KG1 (cell line): ENCODE measurements at regions not wholly inside any gene's neighbourhood (a gene's known extent, or its start where the extent isn't known, plus 50 kb on each side); places are given as distances from the start of the nearest gene placed in this dataset.

Experiments used
- DNase-seq: peaks from one replicate; lab custom pipeline; 2025; lab: John Stamatoyannopoulos, UW

DNA sequence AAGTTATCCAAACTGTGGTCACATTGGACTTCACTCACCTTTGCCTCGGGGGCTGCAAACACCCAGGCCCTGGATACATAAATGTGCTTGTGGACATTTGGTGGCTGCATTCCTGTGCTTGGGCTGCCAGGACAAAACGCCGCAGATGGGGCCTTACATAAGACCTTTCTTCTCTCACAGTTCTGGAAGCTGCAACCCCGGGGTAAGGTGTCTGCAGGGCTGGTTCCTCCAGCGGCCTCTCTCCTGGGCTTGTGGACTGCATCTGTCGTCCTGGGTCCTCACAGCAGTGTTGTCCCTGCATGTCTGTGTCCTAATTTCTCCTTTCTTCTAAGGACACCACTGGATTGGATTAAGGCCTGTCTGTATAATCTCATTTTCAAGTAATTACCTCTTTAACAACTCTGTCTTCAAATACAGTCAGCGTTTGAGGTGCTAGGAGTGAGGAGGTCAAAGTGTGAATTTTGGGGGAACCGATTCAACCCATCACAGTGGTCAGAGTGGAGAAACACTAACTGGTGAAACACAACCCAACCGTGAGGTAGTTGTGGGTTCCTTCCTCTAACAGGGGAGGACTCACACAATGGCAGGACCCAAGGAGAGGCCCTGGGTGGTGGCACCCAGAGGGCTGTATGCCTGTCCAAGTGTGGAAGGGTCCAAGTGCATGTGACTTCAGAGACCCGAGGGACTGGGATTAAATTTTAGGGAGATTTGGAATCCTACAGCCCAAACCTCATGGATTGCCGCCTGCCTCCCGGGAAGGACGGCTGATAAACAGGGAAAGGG is 415.6 kb downstream of the IRX2 start:
- DNase-seq, result no peak

DNA sequence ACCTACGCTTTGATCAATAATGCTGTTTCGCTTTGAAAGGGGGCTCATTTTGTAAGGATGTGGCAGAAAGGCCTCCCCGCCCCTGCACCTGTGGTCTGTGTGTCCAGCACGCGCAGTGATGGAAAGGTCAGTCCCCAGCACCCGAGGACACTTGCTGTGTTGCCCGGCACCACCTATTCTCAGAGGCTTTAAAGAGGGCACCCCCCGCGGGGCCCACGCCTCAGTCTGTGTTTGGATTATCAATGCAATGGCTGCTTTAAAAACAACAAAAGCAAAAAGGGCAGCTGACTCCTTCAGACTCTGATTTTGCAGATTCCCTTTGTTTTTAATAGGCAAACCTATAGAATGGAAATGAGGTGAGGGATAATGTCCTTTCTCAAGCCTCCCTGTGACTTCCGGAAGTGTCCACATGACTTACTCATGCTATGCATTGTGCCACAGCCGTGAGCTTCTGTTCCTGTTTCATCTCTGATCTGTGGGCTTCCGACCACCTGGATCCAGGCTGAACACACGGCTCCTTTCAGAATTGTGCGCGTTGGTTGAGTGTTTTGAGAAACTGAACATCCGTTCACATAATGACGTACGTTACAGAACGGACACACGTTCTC is 416.2 kb downstream of the IRX2 start:
- no peak for DNase-seq

DNA sequence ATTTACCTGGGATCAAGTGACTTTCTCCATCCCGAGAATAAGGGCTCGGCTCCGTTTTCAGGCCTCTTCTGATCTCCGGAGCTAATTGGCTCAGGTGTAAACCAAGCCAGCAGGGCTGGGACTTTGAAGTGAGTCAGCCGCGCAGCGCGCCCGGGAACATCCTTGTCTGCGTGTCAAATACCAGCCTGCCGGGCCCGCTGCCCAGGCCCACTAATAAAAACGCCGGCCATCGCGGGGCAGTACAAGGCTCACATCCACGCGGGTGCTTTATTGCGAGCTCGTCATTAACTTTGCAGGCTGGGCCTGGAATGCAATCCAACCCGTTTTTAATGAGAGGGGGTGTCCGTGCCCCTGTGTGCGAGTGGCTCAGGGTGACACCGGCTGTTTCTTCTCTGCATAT is 416.8 kb downstream of the IRX2 start:
- DNase-seq, result no peak

DNA sequence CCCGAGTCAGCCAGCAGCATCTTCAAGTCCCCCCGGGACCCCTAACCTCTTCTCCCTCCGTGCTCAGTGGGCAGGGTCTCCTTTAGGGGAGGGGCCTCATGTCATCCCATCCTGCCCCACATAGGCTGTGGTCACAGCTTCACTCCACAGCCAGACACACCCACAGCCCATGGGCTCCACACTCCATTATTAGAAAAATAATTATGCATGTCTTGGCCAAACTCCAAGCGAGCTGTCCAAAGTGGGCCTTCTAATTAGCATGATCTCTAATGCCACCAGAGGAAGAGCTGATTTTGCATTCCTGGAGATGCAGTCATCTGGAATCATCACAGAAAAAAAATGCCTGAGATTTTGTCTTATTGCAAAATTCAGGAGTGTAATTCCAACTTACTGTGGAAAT is 418.2 kb downstream of the IRX2 start:
- no peak for DNase-seq

DNA sequence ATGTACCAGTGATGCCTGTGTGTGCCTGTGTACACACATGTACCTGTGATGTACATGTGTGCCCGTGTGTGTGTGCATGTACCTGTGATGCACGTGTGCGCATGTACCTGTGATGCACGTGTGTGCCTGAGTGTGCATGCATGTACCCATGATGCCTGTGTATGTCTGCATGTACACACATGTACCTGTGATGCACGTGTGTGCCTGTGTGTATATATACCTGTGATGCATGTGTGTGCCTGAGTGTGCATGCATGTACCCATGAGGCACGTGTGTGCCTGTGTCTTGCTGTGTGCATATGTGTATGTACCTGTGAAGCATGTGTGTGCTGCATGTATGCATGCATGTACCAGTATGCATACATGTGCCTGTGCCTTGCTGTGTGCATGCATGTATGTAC is 419.0 kb downstream of the IRX2 start:
- DNase-seq, result no peak

DNA sequence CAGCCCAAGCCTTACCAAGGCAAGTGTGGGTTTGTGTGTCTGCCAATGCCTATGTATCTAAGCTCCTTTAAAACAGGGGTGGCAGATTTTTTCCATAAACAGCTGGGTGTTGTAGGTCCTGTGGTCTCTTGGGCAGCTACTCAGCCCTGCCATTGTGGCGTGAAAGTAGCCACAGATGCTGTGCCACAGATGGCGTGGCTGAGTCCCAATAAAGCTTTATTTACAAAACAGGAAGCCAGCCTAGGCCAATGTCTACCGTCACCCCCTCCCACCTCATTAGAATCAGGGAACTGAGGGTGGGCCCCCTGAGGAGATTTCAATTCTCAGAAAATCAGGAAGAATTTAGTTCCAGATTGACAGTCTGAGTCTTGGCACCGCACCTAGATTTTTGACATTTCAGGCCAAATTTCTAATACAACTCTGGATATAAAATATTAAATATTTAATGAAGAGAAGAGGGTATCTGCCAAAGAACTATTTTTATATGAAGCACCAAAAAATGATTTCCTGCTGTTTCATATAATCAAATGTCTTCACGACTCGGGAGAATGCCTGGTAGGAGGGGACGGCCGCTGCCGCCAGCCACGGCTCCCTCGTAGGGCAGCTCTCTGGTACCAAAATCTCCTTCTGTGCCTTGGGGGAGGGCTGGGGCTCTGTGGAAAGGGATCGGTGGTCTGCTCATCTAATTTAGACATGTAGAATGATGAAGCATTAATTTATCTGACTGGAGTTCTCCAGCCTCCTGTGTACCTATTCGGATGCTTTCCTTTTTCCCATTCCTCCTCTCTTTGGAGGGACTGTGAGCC is 420.9 kb downstream of the IRX2 start:
- no peak for DNase-seq

DNA sequence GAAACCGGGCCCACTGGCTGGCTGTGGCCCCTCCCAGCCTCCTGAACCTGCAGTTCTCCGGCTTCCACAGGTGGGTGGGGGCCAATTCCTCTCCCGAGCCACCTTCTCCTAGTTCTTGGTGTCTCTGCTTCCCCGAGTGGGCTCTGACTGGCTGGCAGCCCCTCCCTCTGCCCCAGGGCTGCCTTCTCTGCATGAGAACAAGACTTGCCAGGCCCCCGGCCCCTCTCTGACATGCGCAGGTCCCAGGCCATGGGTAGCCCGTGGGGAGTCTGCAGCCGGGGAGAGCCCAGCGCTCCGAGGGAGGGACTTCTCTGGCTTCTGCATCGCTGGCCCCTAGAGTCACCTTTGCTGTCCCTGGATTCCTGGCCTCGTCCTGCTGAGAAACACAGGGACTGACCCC is 421.7 kb downstream of the IRX2 start:
- no peak for DNase-seq

DNA sequence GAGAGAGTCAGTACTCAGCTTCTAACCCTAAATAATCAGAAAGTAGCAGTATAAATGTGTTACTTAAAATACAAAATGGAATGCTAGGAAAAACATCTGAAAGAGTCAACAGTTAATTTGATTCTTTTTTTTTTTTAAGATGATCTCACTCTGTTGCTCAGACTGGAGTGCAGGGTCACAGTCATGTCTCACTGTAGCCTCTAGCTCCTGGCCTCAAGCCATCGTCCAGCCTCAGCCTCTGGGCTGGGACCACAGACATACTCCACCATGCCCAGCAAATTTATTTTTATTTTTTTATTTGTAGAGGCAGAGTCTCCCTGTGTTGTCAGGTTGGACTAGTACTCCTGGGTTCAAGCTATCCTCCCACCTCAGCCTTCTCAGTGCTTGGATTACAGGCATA is 424.9 kb downstream of the IRX2 start:
- no peak for DNase-seq

DNA sequence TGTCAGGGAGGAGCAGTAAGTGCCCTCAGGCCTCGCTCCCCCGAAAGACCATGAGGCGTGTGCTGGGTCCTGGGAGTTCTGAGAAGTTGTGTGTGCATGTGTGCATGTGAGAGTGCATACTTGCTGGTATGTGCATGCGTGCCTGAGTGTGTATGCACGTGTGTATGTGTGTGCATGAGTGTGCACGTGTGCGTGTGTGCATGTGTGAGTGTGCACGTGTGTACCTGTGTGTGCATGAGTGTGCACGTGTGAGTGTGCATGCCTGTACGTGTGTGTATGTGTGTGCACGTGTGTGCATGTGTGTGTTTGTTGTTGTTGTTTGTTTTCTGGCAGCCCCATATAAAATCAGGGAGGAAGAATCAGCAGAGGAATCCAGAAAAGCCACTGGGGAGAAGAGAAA is 426.7 kb downstream of the IRX2 start:
- no peak for DNase-seq

DNA sequence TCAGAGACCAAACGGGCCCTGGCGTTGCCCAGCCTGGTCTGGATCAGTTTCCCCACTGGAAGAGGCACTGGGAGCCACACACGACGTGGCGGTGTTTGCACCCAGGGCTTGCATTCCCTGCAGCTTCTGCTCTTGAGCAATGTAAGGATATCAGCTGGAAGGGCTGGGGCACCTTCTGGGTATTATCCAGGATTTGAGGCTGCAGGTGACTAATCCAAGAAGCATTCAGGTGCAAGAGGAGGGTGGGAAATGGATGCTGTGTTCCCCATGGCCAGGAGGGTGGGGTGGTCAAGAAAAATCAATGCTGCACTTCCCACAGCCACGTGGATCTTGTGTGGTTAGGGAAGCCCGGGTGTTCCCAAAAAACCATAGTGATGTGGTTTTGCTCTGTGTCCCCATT is 430.9 kb downstream of the IRX2 start:
- DNase-seq, result no peak

DNA sequence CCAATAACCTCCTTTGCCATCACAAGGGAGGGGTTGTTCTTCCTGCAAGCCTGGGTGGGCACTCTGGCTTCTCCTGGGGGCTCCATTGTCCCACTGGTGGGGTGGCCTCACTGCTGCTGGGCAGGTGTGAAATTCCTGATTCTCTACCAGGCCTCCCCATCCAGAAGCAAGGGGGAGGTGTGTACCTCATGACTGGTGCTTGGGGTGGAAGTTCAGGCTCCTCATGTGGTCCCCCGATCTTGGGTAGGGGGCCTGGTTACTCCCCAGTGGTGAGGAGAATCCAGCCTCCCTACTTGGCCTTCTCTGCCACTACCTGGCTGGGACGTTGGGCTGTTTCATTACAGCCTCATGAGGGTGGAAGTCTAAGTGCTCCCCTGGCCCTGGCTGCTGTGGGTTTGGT is 433.9 kb downstream of the IRX2 start:
- no peak for DNase-seq

DNA sequence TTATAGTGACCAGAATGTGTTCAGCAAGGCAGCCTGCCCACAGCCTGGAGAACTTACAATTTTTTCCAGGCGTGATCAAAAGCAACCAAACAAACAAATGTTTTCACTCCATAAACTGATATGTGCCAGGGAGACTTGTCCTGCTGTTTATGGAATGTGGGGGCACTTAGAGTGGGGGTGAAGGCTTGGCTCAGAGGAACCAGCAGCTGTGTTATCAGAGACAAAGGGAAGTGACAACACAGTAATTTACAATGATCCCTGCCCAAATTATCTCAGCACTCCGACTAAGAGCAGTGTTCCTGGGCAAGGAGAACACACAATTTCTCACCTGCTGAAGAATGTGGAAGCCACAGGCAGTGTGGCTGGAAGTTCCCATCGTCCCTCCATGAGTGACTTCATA is 429.1 kb upstream of the IRX4 start:
- DNase-seq, result no peak

DNA sequence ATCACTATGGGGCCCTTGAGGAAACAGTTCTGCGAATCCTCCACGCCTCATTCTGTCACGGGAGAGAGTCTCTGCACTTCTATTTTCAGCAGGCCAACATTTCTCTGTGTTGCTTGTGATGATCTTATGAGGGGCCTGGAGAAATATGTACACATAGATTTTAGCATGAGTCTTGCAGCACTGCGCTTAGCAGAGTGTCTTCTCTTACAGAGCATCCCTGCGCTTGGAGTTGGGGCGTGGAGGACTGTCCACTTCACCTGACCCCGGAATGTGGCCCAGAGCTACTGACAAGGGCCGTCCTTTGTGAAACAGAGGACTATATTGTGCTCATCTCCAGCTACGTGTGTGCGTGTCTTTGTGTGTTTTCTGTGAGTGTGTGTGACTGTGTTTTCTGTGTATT is 428.2 kb upstream of the IRX4 start:
- DNase-seq, result no peak

DNA sequence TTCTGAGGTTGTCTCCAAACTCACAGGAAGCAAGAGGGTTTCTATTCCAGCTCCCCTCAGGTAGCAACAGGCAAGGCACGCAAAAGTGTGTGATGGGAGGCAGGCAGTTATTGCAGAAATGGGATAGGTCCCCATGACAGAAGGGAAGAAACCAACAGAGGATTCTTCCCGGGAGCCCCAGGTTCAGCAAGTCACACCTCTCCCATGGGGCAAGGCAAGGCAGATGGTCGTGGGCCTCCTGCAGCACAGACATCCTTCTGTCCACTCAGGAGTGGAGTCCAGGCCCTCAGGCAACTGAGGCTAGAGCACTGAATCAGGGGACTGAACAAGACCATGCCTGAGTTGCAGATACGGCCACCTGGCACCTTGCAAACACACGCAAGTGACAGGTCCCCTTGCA is 424.9 kb upstream of the IRX4 start:
- DNase-seq, result no peak

DNA sequence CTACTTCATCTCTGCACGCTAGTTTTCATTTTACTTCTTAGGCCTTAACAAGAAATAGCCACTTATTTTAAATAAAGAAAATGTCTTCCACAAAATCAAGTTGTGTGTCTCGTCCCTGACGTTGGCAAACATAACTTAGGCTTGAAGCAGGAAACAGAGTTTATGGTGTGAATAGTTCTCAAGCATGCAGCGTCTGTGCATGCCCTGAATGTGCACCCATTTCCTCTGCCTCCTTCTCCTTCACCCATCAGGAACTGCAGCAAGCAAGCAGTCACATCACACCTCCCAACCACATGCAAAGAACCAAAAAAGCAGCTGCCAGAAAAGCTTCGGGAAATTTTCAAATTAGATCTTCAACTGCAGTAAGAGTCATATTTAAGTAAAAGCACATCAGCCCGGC is 424.0 kb upstream of the IRX4 start:
- DNase-seq, result no peak

DNA sequence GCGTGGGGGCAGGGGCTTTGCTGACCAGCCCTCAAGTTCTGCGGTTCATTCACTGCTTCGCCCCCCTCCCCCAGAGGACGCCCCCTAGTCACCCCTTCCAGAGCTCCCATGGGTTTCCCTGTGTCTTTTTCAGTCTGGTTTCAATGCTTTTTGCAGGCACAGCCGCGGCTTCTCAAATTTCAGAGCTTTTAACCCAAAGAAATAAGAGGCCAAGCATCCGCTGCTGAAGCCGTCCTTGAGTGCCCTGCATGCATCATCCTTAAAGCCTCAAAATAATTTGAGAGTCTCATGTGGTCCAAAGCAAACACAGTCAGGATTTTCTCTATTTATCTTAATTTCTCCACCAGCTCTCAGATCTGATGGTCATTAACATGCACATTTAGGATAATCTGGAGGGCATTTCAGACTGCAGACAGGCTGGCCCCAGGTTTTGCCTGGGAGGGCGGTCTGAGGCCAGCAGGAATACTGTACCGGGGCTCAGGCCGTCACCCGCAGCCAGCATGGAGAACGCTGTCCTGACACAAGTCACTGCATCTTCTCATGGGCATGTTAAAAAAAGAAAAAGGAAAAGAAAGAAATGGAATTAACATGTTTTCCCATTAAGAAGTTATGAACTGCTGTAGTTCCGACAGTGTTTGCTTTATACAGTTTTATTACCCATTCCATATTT is 420.8 kb upstream of the IRX4 start:
- no peak for DNase-seq

DNA sequence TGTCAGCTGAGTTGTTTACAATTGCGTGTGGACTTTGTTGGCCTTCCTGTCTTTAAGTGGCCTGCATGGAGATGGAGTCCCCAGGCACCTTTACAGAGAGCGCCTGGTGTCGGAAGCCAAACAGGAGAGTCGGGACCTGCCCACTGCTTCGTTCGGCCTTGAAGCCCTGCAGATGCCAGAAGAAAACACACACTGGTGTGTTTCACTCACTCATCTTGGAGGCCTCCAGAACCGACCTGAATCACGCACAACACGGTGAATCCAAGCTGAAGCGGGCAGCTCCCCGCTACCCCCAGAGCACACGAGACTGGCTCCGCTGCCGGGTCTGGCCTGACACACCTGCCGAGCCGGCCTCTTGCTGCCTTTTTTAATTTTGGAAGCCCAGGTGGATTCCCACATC is 419.4 kb upstream of the IRX4 start:
- DNase-seq, result no peak

DNA sequence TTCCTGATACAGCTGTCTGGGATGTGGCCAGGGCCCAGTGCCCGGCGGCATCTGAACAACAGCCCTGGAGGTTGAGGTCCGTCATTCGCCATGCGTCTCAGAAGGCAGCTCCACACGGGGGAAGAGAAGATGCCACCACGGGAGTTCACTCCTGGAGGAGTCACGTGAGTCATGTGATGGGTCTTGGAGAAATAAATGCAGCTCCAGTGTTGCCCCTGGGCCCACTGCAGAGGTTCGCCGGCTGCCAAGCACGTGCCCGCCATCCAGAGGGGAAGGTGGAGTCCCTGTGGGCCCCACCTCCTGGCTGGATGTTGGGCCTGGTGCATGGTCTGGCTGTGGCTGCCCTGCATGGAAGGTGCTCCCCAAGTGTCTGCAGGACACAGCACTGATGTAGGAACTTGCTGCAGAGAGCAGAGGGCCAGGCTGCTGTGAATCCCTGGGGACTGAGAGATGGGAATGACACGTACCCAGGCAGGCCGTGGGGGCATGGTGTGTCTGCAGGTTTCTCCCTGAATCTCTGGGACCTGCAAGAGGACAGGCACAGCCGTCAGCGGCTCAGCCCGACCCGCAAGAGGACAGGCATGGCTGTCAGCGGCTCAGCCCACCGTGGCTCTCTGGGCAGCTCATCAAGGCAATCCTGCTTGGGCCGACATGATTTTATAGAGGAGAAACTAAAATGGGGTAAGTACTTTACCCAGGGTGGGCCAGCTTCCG is 418.3 kb upstream of the IRX4 start:
- DNase-seq, result no peak

DNA sequence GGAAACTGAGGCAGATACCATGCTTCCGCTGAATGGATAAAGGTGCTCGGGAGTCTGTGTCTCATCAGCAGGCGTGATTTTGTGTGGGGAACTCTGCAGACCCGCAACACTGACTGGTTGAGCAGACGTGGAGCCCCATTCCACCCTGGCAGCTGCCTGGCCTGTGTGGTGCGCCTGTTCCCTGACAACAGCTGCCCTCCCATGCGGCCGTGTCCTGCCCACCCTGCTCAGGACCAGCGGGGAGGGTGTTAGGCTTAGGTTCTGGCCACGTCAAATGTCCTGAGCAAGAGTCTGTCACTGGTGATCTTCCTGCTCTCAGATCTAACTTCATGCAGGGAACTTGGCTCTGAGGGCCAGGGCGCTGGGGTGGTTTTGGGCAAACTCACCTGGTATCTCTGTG is 417.7 kb upstream of the IRX4 start:
- DNase-seq, result no peak

DNA sequence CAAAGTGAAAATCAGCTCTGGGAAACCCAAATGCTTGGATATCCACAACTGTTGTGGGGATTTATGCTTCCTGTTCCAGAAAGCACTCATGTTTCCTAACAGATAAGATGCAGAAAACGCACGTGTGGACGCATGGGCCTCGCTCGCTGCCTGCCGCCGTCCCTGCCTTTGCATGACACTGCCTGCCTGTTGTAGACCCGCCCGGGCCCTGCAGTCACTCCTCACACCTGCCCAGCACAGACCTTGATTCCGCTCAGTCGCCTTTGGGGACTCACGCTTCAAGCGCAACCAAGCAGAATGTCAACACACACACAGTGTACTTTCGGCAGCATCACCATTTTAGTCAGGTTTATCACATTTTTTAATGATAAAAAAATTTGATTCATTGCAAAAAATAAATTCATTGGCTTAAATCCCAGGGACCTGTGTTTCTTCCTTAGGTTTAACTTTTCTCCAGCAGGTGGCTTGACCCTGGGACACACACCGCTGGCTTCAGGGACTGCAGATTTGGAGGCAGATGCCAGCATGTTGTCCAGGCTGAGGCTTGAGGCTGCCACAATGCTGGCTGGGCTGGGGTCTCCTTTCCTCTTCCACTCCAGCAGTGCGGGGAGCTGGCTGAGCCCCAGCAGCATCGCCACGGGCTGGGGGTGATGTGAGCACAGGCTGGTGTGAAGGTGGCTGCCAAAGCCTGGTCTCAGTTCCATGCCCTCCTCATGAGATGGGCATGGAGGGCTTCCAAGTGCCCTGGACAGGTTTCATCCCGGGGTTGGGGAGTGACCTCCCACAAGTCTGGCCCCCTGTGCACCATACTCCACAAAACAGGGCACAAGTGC is 416.9 kb upstream of the IRX4 start:
- no peak for DNase-seq

DNA sequence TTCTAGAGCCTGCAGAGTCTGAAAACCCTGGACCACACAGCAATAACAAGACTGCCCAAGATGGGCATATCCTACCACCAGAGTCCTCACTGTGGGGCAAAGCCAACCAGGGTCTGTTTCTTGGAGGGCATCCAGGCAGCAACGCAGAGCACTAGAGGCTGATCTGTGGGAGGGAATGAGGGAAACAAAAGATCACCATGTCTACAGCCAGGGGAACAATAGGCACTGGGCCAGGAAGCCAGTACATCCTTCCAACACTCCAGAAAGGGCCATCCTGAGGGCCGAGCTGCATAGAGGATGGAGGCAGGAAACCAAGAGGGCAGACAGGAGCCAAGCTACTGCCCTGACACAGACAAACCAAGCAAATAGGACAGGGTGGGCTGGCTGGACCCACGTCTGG is 416.1 kb upstream of the IRX4 start:
- DNase-seq, result no peak
